Heart left ventricle (tissue), 16 donors: ENCODE measurements at regions not wholly inside any gene's neighbourhood (a gene's known extent, or its start where the extent isn't known, plus 50 kb on each side); places are given as distances from the start of the nearest gene placed in this dataset.

Source experiments
- ATAC-seq, 4 donors: fragments of 200-7000 bp; cut with Tn5 transposase; one replicate each; pipeline ENCODE4 v1.9.1; 2020 to 2022; ENCODE audit warnings: moderate library complexity in 4 of 4, mild to moderate bottlenecking in 3 of 4, moderate number of reproducible peaks in 1 of 4
- DNase-seq, 5 donors: peaks; one replicate each; pipeline ENCODE4 v3.0.0-alpha.2; 2020
- H3K27ac ChIP-seq, 12 donors: fragments of 200-600 bp; sonication (generic) in 4 of 12; one replicate each; pipeline versions ENCODE4 v1.5.0 to v1.8.0; 2016 to 2022; ENCODE audit warnings: mild to moderate bottlenecking in 2 of 12
- H3K27me3 ChIP-seq, 9 donors: fragments of 200-600 bp; sonication (generic) in 2 of 9; one replicate each; pipeline versions ENCODE4 v1.5.1 to v1.8.0; 2016 to 2022; ENCODE audit warnings: mild to moderate bottlenecking in 3 of 9
- H3K36me3 ChIP-seq, 9 donors: fragments of 200-600 bp; sonication (generic) in 2 of 9; one replicate each; pipeline versions ENCODE4 v1.5.0 to v1.8.0; 2018 to 2022; ENCODE audit warnings: mild to moderate bottlenecking in 2 of 9
- H3K4me1 ChIP-seq, 12 donors: fragments of 200-600 bp; sonication (generic) in 4 of 12; one replicate each; pipeline versions ENCODE4 v1.5.0 to v1.8.0; 2016 to 2022; ENCODE audit warnings: mild to moderate bottlenecking in 3 of 12
- H3K4me3 ChIP-seq, 12 donors: fragments of 200-600 bp; sonication (generic) in 4 of 12; one replicate each; pipeline versions ENCODE4 v1.5.0 to v1.8.0; 2017 to 2022; ENCODE audit warnings: mild to moderate bottlenecking in 9 of 12, moderate library complexity in 4 of 12
- H3K9me3 ChIP-seq, 12 donors: fragments of 200-600 bp; sonication (generic) in 4 of 12; one replicate each; pipeline versions ENCODE4 v1.5.0 to v1.8.0; 2016 to 2022; ENCODE audit warnings: mild to moderate bottlenecking in 1 of 12
- POLR2A ChIP-seq, 2 donors: fragments of 450-650 bp; IDR thresholded peaks; one replicate each; pipeline ENCODE4 v1.6.1; 2017; ENCODE audit warnings: antibody characterized with exemption in 2 of 2, mild to moderate bottlenecking in 2 of 2, moderate library complexity in 2 of 2
- WGBS, 4 donors: extraction: QIAGEN DNeasy Blood & Tissue Kit in 2 of 4; methylation state at CpG; one replicate each; pipeline versions ENCODE4 v1.1.5 to v1.1.7; 2013 to 2018; 5-methylcytosine and 5-hydroxymethylcytosine counted together
- intact Hi-C, 10 donors: fragments of 100-400 bp; cut with DNase I; formaldehyde crosslinking; loops; one replicate each; pipeline versions ENCODE4 v1.11.1 to v1.14.2; 2022
- TF ChIP-seq, protein P1 (sequence below), 12 donors: fragments of 200-600 bp; sonication (generic) in 4 of 12; IDR thresholded peaks; one replicate each; pipeline versions ENCODE4 v1.5.0 to v1.8.0; 2018 to 2022; ENCODE audit warnings: antibody characterized with exemption in 12 of 12, mild to moderate bottlenecking in 5 of 12
- donor health status: ischemic (EF 13 %, LVEDD 7.1; RV severe dilation, severe dysfunction).
- donor health status: healthy with polysubstance abuse.
- donor health status: DM: no; HTN: yes; CAD: no.
- donor health status: DM: no; HTN: no; CAD: no.
- donor health status: ischemic (EF 25% LVEDD 6.9; RV normal size, moderate dysfunction).
- donor health status: ischemic (EF 25% LVEDD 5.7; RV mildly dilated, moderate dysfunction).
- donor health status: healthy.
- donor health status: DM: yes; HTN: yes; CAD: no.
- donor health status: ischemic (EF 35%, LVEDD 5.7; RV mildly dilated, moderate dysfunction).
- donor health status: nonischemic (EF 11% LVEDD 7.7; RV severe dilation, severe dysfunction).
- donor health status: DM: yes; HTN: yes; CAD: no.
- donor health status: PGD.
- donor health status: ischemic (EF 29% LVEDD 5.4; RV normal size, mild dysfunction).
- donor health status: nonischemic (EF 23%, LVEDD 6.1; RV moderate dilation, normal function).

DNA sequence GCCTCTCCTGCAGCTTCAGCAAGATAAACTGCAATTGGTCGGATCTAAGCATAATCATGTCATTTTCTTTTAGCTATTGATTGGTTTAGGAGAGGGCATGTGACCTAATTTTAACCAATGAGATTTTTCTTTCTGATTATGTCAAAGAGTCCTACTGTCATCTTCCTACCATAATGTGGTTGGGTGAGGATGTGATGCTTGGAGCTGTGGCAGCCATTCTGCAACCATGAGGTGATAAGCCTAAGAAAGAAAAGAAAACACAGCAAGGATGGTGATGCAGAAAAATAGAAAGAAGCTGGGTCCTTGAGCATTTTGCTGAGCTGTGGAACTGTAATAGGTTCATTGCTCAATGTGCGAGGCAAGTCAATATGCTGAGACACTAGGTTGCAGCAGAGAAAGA lies 121.7 kb upstream of the CRHR1 start:
- TF ChIP-seq POLR2A (IDR thresholded peaks at IDR 0.05), result no peak
- TF ChIP-seq, protein P1, sequence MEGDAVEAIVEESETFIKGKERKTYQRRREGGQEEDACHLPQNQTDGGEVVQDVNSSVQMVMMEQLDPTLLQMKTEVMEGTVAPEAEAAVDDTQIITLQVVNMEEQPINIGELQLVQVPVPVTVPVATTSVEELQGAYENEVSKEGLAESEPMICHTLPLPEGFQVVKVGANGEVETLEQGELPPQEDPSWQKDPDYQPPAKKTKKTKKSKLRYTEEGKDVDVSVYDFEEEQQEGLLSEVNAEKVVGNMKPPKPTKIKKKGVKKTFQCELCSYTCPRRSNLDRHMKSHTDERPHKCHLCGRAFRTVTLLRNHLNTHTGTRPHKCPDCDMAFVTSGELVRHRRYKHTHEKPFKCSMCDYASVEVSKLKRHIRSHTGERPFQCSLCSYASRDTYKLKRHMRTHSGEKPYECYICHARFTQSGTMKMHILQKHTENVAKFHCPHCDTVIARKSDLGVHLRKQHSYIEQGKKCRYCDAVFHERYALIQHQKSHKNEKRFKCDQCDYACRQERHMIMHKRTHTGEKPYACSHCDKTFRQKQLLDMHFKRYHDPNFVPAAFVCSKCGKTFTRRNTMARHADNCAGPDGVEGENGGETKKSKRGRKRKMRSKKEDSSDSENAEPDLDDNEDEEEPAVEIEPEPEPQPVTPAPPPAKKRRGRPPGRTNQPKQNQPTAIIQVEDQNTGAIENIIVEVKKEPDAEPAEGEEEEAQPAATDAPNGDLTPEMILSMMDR (IDR thresholded peaks at IDR 0.05), result no peak
- intact Hi-C loops, result loop anchor here in 1 of 10 donors (10.0 kb wide), 1 partner anchor 62 kb away; no protein-coding TSS in a partner anchor
- Histone ChIP-seq H3K4me3 (no peak overlapping the region), H3K27ac (no peak overlapping the region), H3K27me3 (peaks cover 0 to 31% (median 2%) of the 10 kb centered on the region in 9 donors), H3K4me1 (no peaks in the 10 kb centered on the region), H3K36me3 (no peaks in the 10 kb centered on the region), H3K9me3 (peaks cover 0 to 3% (median 0%) of the 10 kb centered on the region in 12 donors)
- no peak for ATAC-seq
- DNase-seq, result no peak
- WGBS, 4 donors, result 76 to 96% (median 94%) methylated on average over 2 of the region's 2 CpGs

DNA sequence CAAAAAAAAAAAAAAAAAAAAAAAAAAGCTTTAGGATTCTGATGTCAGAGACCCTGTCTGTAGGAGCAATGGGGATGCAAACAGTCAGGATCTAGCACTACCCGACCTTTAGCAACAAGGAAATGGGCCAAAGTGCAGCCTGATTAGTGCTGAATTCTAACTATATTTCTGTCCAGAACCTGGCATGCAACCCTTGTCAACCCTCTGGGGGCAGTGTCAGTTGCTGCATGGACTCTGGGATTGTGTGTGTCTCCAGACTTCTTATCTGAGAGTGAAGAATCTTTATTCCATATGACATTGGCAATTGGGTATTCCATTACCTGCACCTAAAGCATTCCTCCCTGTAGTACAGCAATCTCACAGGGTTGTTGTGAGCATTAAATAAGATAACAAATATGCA lies 120.3 kb upstream of the CRHR1 start:
- peaks cover 0 to 31% (median 2%) of the 10 kb centered on the region in 9 donors for H3K27me3 ChIP-seq
- 41 to 63% (median 60%) methylated on average over 1 of the region's 1 CpG for WGBS, 4 donors
- no peak for TF ChIP-seq POLR2A (IDR thresholded peaks at IDR 0.05)
- TF ChIP-seq, protein P1 (IDR thresholded peaks at IDR 0.05), result no peak
- no peak overlapping the region for H3K4me3 ChIP-seq
- H3K36me3 ChIP-seq, result no peaks in the 10 kb centered on the region
- H3K4me1 ChIP-seq, result no peaks in the 10 kb centered on the region
- H3K9me3 ChIP-seq, result peaks cover 0 to 3% (median 0%) of the 10 kb centered on the region in 12 donors
- no peak for ATAC-seq
- intact Hi-C loops, result loop anchor here in 1 of 10 donors (10.0 kb wide), 1 partner anchor 61 kb away; no protein-coding TSS in a partner anchor
- no peak overlapping the region for H3K27ac ChIP-seq
- DNase-seq, result no peak

DNA sequence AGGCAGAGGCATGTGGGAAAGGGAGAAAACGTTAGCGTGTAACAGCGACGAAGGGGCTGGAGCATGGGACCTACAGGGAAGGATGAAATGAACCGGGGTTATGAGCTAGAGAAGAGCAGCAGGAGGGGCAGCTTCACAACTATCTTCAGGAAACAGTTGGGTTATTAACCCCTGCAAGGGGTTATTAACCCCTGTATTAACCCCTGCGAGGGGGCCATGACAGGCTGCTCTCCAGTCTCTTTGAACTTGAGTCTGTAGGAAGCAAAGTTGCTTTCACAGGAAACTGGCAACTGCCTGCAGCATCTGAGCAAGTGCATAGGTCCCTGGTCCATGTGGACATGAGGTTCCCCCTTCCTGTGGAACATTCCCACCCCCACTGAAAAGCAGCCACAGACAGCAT lies 119.2 kb upstream of the CRHR1 start:
- H3K9me3 ChIP-seq, result peaks cover 0 to 3% (median 0%) of the 10 kb centered on the region in 12 donors
- H3K4me1 ChIP-seq, result no peaks in the 10 kb centered on the region
- H3K27ac ChIP-seq, result no peak overlapping the region
- intact Hi-C loops, result loop anchor here in 1 of 10 donors (10.0 kb wide), 1 partner anchor 60 kb away; no protein-coding TSS in a partner anchor
- H3K27me3 ChIP-seq, result peaks cover 0 to 22% (median 2%) of the 10 kb centered on the region in 9 donors
- DNase-seq (no peak), ATAC-seq (no peak)
- H3K36me3 ChIP-seq, result no peaks in the 10 kb centered on the region
- no peak overlapping the region for H3K4me3 ChIP-seq
- WGBS, 4 donors, result 51 to 56% (median 52%) methylated on average over 6 of the region's 6 CpGs
- TF ChIP-seq, protein P1 (IDR thresholded peaks at IDR 0.05), result no peak
- no peak for TF ChIP-seq POLR2A (IDR thresholded peaks at IDR 0.05)

DNA sequence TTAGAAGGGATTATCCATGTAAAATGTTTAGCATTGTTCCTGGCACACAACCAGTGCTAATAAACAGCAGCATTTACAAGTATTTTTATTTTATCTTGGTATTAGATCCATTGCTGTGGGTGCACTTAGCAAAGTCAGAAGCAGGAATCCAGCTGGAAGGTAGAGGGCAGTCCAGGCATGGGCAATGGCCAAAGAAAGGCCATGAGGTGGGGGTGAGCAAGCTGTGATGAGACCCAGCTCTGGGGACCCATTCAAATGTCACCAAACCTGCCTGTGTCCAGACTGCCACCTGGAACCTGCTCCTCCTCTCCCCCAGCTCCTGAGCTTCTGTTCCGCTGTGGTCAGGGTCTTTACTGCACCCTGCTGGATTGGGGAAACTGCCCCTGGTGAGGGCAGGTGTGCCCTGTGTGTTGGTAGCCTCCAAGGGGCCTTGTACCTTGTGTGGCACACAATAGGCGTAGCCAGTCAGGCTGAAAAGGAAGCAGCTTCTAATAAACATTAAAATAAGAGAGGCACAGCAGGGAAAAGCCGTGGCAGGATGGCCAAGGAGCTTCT lies 118.0 kb upstream of the CRHR1 start:
- no peak for TF ChIP-seq POLR2A (IDR thresholded peaks at IDR 0.05)
- TF ChIP-seq, protein P1 (IDR thresholded peaks at IDR 0.05), result peak in 1 of 12 donors; percentile 7

More for the DNA sequence above, 118.0 kb upstream of the CRHR1 start:
- Histone ChIP-seq H3K36me3 (no peaks in the 10 kb centered on the region), H3K27me3 (peaks cover 0 to 20% (median 2%) of the 10 kb centered on the region in 9 donors), H3K4me3 (no peak overlapping the region), H3K9me3 (peaks cover 0 to 3% (median 0%) of the 10 kb centered on the region in 12 donors), H3K4me1 (no peaks in the 10 kb centered on the region), H3K27ac (no peak overlapping the region)
- no peak for ATAC-seq
- DNase-seq, result no peak
- intact Hi-C loops, result loop anchor here in 1 of 10 donors (10.0 kb wide), 1 partner anchor 59 kb away; no protein-coding TSS in a partner anchor
- WGBS, 4 donors, result 72 to 79% (median 75%) methylated on average over 3 of the region's 3 CpGs
